Adrenal gland (tissue), 9 donors: ENCODE measurements at regions not wholly inside any gene's neighbourhood (a gene's known extent, or its start where the extent isn't known, plus 50 kb on each side); places are given as distances from the start of the nearest gene placed in this dataset.
"Not testable (repeated sequence)": the region's sequence is repeated elsewhere in the genome, so short reads cannot be mapped to it uniquely, and the experiment has no call there.

Experiments used
- DNase-seq, 7 donors: peaks; one replicate each; pipeline ENCODE4 v3.0.0-alpha.2; 2019 to 2020
- H3K27ac ChIP-seq, 5 donors: fragments of 200-600 bp; sonication (generic) in 4 of 5; 1 replicate in 3 of 5; 2 replicates in 2 of 5; pipeline versions ENCODE4 v1.5.1 to v1.8.0; 2016 to 2020; ENCODE audit warnings: mild to moderate bottlenecking in 1 of 5
- H3K27me3 ChIP-seq: fragments of 200-600 bp; 2 replicates; pipeline ENCODE4 v1.8.0; 2021
- H3K36me3 ChIP-seq, 2 donors: fragments of 200-600 bp; replicated peaks in 1 of 2; 1 replicate in 1 of 2; 2 replicates in 1 of 2; pipeline versions ENCODE4 v1.5.1 to v1.8.0; 2018 to 2022
- H3K4me1 ChIP-seq, 2 donors: fragments of 200-600 bp; replicated peaks in 1 of 2; 1 replicate in 1 of 2; 2 replicates in 1 of 2; pipeline versions ENCODE4 v1.5.1 to v1.8.0; 2018 to 2021
- H3K4me3 ChIP-seq, 4 donors: fragments of 200-600 bp; sonication (generic) in 3 of 4; one replicate each; pipeline ENCODE4 v1.5.1; 2016 to 2018
- H3K9me3 ChIP-seq, 3 donors: fragments of 200-600 bp; sonication (generic) in 1 of 3; replicated peaks in 1 of 3; 1 replicate in 2 of 3; 2 replicates in 1 of 3; pipeline versions ENCODE4 v1.5.1 to v1.8.0; 2016 to 2021
- CTCF ChIP-seq, 6 experiments: fragments of 450-650 bp in 4 of 6; fragments of 200-600 bp in 2 of 6; sonication (generic) in 1 of 6; IDR thresholded peaks; 1 replicate in 5 of 6; 2 replicates in 1 of 6; pipeline versions ENCODE4 v1.5.1 to v1.8.0; 2016 to 2021; ENCODE audit warnings: antibody characterized with exemption in 6 of 6, mild to moderate bottlenecking in 2 of 6, moderate library complexity in 1 of 6
- POLR2A ChIP-seq, 2 donors: fragments of 450-650 bp; IDR thresholded peaks; one replicate each; pipeline ENCODE4 v1.6.1; 2017; ENCODE audit warnings: antibody characterized with exemption in 2 of 2, mild to moderate bottlenecking in 2 of 2, moderate library complexity in 1 of 2
- WGBS, 4 donors: extraction: QIAGEN DNeasy Blood & Tissue Kit in 2 of 4; methylation state at CpG; one replicate each; pipeline versions ENCODE4 v1.1.5 to v1.1.7; 2013 to 2017; 5-methylcytosine and 5-hydroxymethylcytosine counted together
- intact Hi-C, 2 donors: fragments of 100-400 bp; cut with DNase I; formaldehyde crosslinking; loops; one replicate each; pipeline versions ENCODE4 v1.14.1 to v1.15.0; 2022 to 2023
- donor health status: healthy with polysubstance abuse.
- donor health status: Bipolar disorder and iron deficiency.
- donor health status: DM: yes; HTN: yes; CAD: no.
- donor health status: DM: no; HTN: no; CAD: no.
- donor health status: DM: no; HTN: no; CAD: no.

GRCh38 chr4:73341454-73341853, 62.6 kb upstream of the ALB start:
- TF ChIP-seq CTCF (IDR thresholded peaks at IDR 0.05) (peak in 5 of 6 experiments; percentile 26 to 42 (median 39)), POLR2A (IDR thresholded peaks at IDR 0.05) (no peak)

GRCh38 chr4:73340917-73341316, 63.2 kb upstream of the ALB start:
- Histone ChIP-seq H3K9me3 (no peaks in the 10 kb centered on the region), H3K4me3 (no peak overlapping the region), H3K27ac (no peak overlapping the region), H3K4me1 (no peaks in the 10 kb centered on the region), H3K36me3 (no peaks in the 10 kb centered on the region), H3K27me3 (no peaks in the 10 kb centered on the region)
- DNase-seq: no peak
- intact Hi-C loops: no loop called here
- TF ChIP-seq CTCF (IDR thresholded peaks at IDR 0.05): no peak
- TF ChIP-seq POLR2A (IDR thresholded peaks at IDR 0.05): no peak

More at GRCh38 chr4:73341454-73341853, 62.6 kb upstream of the ALB start:
- Histone ChIP-seq H3K27ac (no peak overlapping the region), H3K27me3 (no peaks in the 10 kb centered on the region), H3K4me3 (no peak overlapping the region), H3K4me1 (no peaks in the 10 kb centered on the region), H3K36me3 (no peaks in the 10 kb centered on the region), H3K9me3 (no peaks in the 10 kb centered on the region)
- WGBS, 4 donors: 42 to 56% (median 46%) methylated on average over 4 of the region's 4 CpGs
- DNase-seq: peak in 6 of 7 donors; percentile 21 to 60 (median 26)
- intact Hi-C loops: no loop called here

GRCh38 chr4:73335679-73336078, 68.4 kb upstream of the ALB start:
- H3K27me3 ChIP-seq: no peaks in the 10 kb centered on the region
- H3K27ac ChIP-seq: no peak overlapping the region
- intact Hi-C loops: no loop called here
- no peaks in the 10 kb centered on the region for H3K4me1 ChIP-seq
- WGBS, 4 donors: 69 to 80% (median 76%) methylated on average over 3 of the region's 3 CpGs
- no peaks in the 10 kb centered on the region for H3K36me3 ChIP-seq
- DNase-seq: no peak
- H3K9me3 ChIP-seq: no peaks in the 10 kb centered on the region
- TF ChIP-seq CTCF (IDR thresholded peaks at IDR 0.05) (no peak), POLR2A (IDR thresholded peaks at IDR 0.05) (no peak)
- H3K4me3 ChIP-seq: no peak overlapping the region

GRCh38 chr4:73332012-73332411, 72.1 kb upstream of the ALB start:
- H3K4me1 ChIP-seq, H3K27ac ChIP-seq, intact Hi-C loops, H3K4me3 ChIP-seq, DNase-seq, H3K27me3 ChIP-seq, H3K9me3 ChIP-seq, H3K36me3 ChIP-seq: not testable (repeated sequence)
- 89 to 92% (median 90%) methylated on average over 2 of the region's 2 CpGs for WGBS, 4 donors

GRCh38 chr4:73329300-73329699, 70.7 kb upstream of the ANKRD17 start:
- no peak for DNase-seq
- intact Hi-C loops: no loop called here
- WGBS, 4 donors: 73 to 82% (median 75%) methylated on average over 4 of the region's 4 CpGs
- no peak overlapping the region for H3K4me3 ChIP-seq
- no peaks in the 10 kb centered on the region for H3K4me1 ChIP-seq
- H3K27me3 ChIP-seq: no peaks in the 10 kb centered on the region
- H3K27ac ChIP-seq: no peak overlapping the region
- no peaks in the 10 kb centered on the region for H3K36me3 ChIP-seq
- TF ChIP-seq CTCF (IDR thresholded peaks at IDR 0.05): no peak
- TF ChIP-seq POLR2A (IDR thresholded peaks at IDR 0.05): no peak
- H3K9me3 ChIP-seq: no peaks in the 10 kb centered on the region

- H3K27ac ChIP-seq, H3K27me3 ChIP-seq, DNase-seq, H3K9me3 ChIP-seq, H3K4me3 ChIP-seq, H3K4me1 ChIP-seq, intact Hi-C loops, H3K36me3 ChIP-seq: not testable (repeated sequence)
- 76 to 93% (median 80%) methylated on average over 5 of the region's 5 CpGs for WGBS, 4 donors
Observed at GRCh38 chr4:73325776-73326175, 67.2 kb upstream of the ANKRD17 start.
